ENCODE measurements at regions not wholly inside any gene's neighbourhood (a gene's known extent, or its start where the extent isn't known, plus 50 kb on each side); places are given as distances from the start of the nearest gene placed in this dataset.
"Not testable (repeated sequence)": the region's sequence is repeated elsewhere in the genome, so short reads cannot be mapped to it uniquely, and the experiment has no call there.

DNA sequence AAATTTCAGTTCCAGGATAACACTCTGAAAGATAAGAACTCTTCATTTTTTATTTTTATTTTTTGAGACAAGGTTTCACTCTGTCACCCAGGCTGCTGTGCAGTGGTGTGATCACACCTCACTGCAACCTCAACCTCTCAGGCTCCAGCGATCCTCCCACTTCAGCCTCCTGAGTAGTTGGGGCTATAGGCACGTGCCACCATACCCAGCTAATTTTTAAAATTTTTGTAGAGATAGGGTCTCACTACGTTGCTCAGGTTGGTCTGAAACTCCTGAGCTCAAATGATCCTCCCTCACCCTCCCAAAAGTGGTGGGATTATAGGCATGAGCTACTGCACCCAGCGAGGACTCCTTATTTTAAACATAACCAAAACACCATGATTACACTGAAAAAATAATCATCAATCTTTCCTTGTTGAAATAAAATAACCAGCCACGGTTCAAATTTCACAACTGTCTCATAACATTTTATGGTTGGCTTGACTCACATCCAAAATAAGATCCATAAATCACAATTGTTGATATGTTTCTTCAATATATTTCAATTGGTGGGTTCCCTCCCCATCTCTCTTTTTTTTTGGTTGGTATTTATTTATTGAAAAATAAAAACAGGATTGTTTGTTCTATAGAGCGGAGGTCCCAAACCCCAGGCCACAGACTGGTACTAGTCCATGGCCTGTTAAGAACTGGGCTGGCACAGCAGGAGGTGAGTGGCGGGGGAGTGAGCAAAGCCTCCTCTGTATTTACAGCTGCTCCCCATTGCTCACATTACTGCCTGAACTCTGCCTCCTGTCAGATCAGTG lies 60.1 kb upstream of the FAM171A1 start:
- DNase-seq (ENCODE audit: low read depth in 4 of 4, low spot score in 1 of 4), result no peak

DNA sequence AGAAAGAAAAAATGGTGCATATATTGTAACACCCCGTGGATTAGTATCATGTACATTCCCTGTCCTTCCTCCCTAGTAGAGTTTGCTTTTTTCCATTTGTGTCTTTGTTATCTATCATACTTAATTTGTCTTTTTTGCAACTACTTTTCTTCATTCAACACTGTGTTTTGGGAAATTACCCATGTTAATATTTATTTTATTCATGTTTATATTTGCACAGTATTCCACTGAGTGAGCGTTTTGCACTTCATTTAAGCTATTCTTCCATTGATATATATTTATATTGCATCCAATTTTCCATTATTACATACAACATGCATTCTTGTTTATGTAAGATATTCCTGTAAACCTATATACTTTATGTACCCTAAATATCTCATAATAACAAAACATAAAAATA lies 57.6 kb upstream of the FAM171A1 start:
- DNase-seq (ENCODE audit: low read depth in 4 of 4, low spot score in 1 of 4), result no peak

DNA sequence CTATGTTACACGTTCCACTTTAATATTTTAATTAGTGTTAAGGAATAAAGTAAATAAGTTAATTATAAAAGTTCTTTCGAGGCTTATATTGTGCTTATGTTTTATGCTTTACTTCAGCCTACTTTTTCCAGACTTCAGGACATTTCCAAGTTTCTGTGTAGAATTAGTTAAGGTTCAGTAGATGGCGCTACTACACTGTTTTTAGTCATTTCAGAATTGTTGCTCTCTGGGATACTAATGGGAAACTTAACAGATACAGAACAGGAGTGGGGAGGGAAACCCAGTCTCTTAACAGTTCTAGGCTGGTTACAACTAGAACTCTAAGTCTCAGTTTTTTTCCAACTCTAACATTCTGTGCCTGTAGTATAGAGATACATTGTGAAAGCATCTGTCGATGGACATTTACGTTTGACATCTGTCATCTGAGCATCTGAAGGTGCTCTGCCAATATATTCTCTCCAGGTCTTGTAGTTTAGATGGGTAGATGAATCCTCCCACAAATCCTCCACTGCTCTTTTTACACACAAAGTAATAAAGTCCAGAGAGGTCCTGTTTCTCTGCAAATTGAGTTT lies 56.8 kb upstream of the FAM171A1 start:
- DNase-seq (ENCODE audit: low read depth in 4 of 4, low spot score in 1 of 4), result no peak

DNA sequence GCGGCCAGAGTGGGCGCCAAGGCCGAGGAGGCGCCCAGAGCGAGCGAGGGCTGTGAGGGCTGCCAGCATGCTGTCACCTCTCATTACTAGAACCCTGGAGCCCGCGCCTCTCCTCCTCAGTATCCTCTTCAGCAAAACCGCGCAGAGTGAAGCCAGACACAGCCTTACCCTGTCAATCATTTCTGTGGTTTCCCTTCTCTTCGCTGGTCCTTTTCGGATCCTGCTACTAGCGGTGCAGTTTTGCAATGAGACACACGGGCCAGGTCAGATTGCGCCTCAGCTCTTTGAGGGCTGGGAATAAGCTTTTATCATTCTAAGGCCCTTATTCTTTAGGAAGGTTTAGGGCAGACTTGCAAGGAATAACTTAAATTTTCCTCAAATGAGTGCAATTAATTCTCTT lies 55.5 kb upstream of the FAM171A1 start:
- DNase-seq (ENCODE audit: low read depth in 4 of 4, low spot score in 1 of 4), result no peak

DNA sequence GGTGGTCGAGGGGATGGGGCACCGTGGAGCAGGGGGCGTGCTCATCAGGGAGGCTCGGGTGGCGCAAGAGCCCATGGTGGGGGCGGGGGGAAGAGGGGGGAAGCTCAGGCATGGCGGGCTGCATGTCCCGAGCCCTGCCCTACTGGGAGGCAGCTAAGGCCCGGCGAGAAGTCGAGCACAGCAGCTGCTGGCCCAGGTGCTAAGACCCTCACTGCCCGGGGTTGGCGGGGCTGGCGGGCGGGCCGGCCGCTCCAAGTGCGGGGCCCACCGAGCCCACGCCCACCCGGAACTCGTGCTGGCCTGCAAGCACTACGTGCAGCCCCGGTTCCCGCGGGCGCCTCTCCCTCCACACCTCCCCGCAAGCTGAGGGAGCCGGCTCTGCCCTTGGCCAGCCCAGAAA lies 55.0 kb upstream of the FAM171A1 start:
- DNase-seq (ENCODE audit: low read depth in 4 of 4, low spot score in 1 of 4), result no peak

DNA sequence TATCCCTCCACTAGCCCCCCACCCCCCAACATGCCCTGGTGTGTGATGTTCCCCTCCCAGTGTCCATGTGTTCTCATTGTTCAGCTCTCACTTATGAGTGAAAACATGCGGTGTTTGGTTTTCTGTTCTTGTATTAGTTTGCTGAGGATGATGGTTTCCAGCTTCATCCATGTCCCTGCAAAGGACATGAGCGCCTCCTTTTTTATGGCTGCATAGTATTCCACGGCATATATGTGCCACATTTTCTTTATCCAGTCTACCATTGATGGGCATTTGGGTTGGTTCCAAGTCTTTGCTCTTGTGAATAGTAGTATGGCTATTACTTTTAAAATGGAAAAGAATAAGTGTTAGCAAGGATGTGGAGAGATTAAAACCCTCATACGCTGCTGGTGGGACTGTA lies 50.8 kb upstream of the FAM171A1 start:
- not testable (repeated sequence) for DNase-seq (ENCODE audit: low read depth in 4 of 4, low spot score in 1 of 4)
